IPS-NIHi7 (cell line): ENCODE measurements at regions not wholly inside any gene's neighbourhood (a gene's known extent, or its start where the extent isn't known, plus 50 kb on each side); places are given as distances from the start of the nearest gene placed in this dataset.
"Not testable (repeated sequence)": the region's sequence is repeated elsewhere in the genome, so short reads cannot be mapped to it uniquely, and the experiment has no call there.

Source experiments
- DNase-seq: peaks from one replicate; pipeline ENCODE4 v3.0.0; 2012; ENCODE audit warnings: mixed read lengths; ENCODE audit errors: extremely low spot score

GRCh38 chr14:43438056-43438455 lies 1069.0 kb downstream of the FSCB start:
- DNase-seq: no peak

GRCh38 chr14:43418324-43418723 lies 1088.8 kb downstream of the FSCB start:
- DNase-seq: no peak

- no peak for DNase-seq
Measured at GRCh38 chr14:43413084-43413483, 1094.0 kb downstream of the FSCB start.

- DNase-seq: no peak
Measured at GRCh38 chr14:43411841-43412240, 1095.2 kb downstream of the FSCB start.

- no peak for DNase-seq
Measured at GRCh38 chr14:43410631-43411030, 1096.5 kb downstream of the FSCB start.

GRCh38 chr14:43408472-43408871 lies 1098.6 kb downstream of the FSCB start:
- DNase-seq: no peak

- no peak for DNase-seq
Measured at GRCh38 chr14:43407706-43408105, 1099.4 kb downstream of the FSCB start.

GRCh38 chr14:43406931-43407330 lies 1100.2 kb downstream of the FSCB start:
- DNase-seq: no peak

GRCh38 chr14:43399289-43399688 lies 1107.8 kb downstream of the FSCB start:
- DNase-seq: no peak

- DNase-seq: not testable (repeated sequence)
Measured at GRCh38 chr14:43370565-43370896, 1136.6 kb downstream of the FSCB start.

GRCh38 chr14:43369710-43370564 lies 1137.1 kb downstream of the FSCB start:
- DNase-seq: no peak

- DNase-seq: no peak
Measured at GRCh38 chr14:43362586-43362985, 1144.5 kb downstream of the FSCB start.

- DNase-seq: no peak
Measured at GRCh38 chr14:43361751-43362150, 1145.3 kb downstream of the FSCB start.

- DNase-seq: no peak
Measured at GRCh38 chr14:43360239-43360638, 1146.8 kb downstream of the FSCB start.

GRCh38 chr14:43359317-43359716 lies 1147.8 kb downstream of the FSCB start:
- no peak for DNase-seq

GRCh38 chr14:43356979-43357545 lies 1150.0 kb downstream of the FSCB start:
- no peak for DNase-seq

- no peak for DNase-seq
Measured at GRCh38 chr14:43356382-43356781, 1150.7 kb downstream of the FSCB start.

GRCh38 chr14:43341921-43342320 lies 1165.2 kb downstream of the FSCB start:
- DNase-seq: no peak

GRCh38 chr14:43338713-43339112 lies 1168.4 kb downstream of the FSCB start:
- DNase-seq: no peak

- no peak for DNase-seq
Measured at GRCh38 chr14:43336351-43336750, 1170.7 kb downstream of the FSCB start.

GRCh38 chr14:43326501-43327407 lies 1180.3 kb downstream of the FSCB start:
- DNase-seq: not testable (repeated sequence)

GRCh38 chr14:43316427-43316826 lies 1190.7 kb downstream of the FSCB start:
- no peak for DNase-seq
